ENCODE measurements at regions not wholly inside any gene's neighbourhood (a gene's known extent, or its start where the extent isn't known, plus 50 kb on each side); places are given as distances from the start of the nearest gene placed in this dataset.
"Not testable (repeated sequence)": the region's sequence is repeated elsewhere in the genome, so short reads cannot be mapped to it uniquely, and the experiment has no call there.

DNA sequence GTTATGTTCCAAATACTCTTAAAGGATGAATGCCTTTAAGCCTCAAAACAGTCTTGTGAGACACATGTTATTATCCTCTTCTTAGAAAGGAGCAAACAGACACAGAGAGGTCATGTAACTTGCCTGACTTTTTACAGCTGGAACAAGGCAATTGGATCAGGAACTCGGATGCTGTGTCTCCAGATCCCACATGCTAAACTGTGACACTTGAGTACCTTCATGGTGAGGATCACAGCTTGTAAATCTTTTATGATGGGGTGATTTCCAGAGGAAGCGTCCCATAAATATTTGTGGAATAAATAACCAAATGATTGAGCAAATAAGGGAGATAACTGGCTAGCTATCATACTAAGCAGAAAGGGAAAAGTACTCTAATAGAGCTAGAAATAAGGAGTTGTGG lies 171.2 kb downstream of the C11orf91 start:
- Histone ChIP-seq H3K9me3 (ENCODE audit: control extremely low read depth in 1 of 3, control insufficient read depth in 2 of 3, insufficient read depth in 1 of 3, low read length in 2 of 3) (peaks cover 0 to 15% (median 8%) of the 10 kb centered on the region in 3 donors), H2AFZ (ENCODE audit: insufficient read depth, low read depth, low read length, poor library complexity, severe bottlenecking) (no peak overlapping the region), H3K36me3 (replicated peaks in 1 of 2; ENCODE audit: control extremely low read depth in 1 of 2, control insufficient read depth in 1 of 2, extremely low read depth in 1 of 2, insufficient read depth in 2 of 2, low read length in 1 of 2) (no peaks in the 10 kb centered on the region), H3K9ac (ENCODE audit: low read length) (no peak overlapping the region), H3K4me2 (replicated peaks; ENCODE audit: low read depth, low read length, poor library complexity, severe bottlenecking) (no peak overlapping the region), H3K4me1 (ENCODE audit: control insufficient read depth in 2 of 2, insufficient read depth in 2 of 2, low read length in 2 of 2) (no peaks in the 10 kb centered on the region), H3K27me3 (replicated peaks in 1 of 4; ENCODE audit: control extremely low read depth in 1 of 4, control insufficient read depth in 3 of 4, insufficient read depth in 4 of 4, low read length in 3 of 4) (no peaks in the 10 kb centered on the region), H4K20me1 (ENCODE audit: control insufficient read depth, insufficient read depth, low read length, poor library complexity, severe bottlenecking) (no peaks in the 10 kb centered on the region), H3K79me2 (ENCODE audit: control insufficient read depth, insufficient read depth, low read length) (no peaks in the 10 kb centered on the region), H3K27ac (ENCODE audit: low read length in 2 of 2) (no peak overlapping the region), H3K4me3 (ENCODE audit: control extremely low read depth in 1 of 5, extremely low read depth in 1 of 5, insufficient read depth in 1 of 5, low read depth in 2 of 5, low read length in 4 of 5) (no peak overlapping the region)
- DNase-seq (no peak), ATAC-seq (ENCODE audit: low read depth) (no peak)
- intact Hi-C loops (cut with micrococcal nuclease): loop anchor here (5.0 kb wide), 1 partner anchor 167 kb away; no protein-coding TSS in a partner anchor
- TF ChIP-seq EZH2 (IDR thresholded peaks at IDR 0.05; ENCODE audit: borderline replicate concordance, insufficient read depth, low read depth, low read length, poor library complexity, severe bottlenecking): no peak
- TF ChIP-seq CTCF (IDR thresholded peaks at IDR 0.05): no peak
- 63% methylated on average over 1 of the region's 2 CpGs for WGBS (ENCODE audit: insufficient coverage)
- Mint-ChIP-seq H3K27ac (no peak overlapping the region), H3K9me3 (ENCODE audit: insufficient read depth) (peaks cover 3% of the 10 kb centered on the region), H3K4me1 (no peaks in the 10 kb centered on the region), H3K4me3 (no peak overlapping the region), H3K27me3 (peaks cover 24% of the 10 kb centered on the region)
- ChIA-PET POLR2A (no interaction called here), CTCF (no interaction called here)

GRCh38 chr11:33527738-33528137 lies 172.9 kb downstream of the C11orf91 start:
- H3K27ac Mint-ChIP-seq; H2AFZ ChIP-seq (ENCODE audit: insufficient read depth, low read depth, low read length, poor library complexity, severe bottlenecking); CTCF ChIA-PET; H3K4me3 ChIP-seq (ENCODE audit: control extremely low read depth in 1 of 5, extremely low read depth in 1 of 5, insufficient read depth in 1 of 5, low read depth in 2 of 5, low read length in 4 of 5); DNase-seq; H3K4me3 Mint-ChIP-seq; H3K9me3 Mint-ChIP-seq (ENCODE audit: insufficient read depth); H4K20me1 ChIP-seq (ENCODE audit: control insufficient read depth, insufficient read depth, low read length, poor library complexity, severe bottlenecking); POLR2A ChIA-PET; H3K9ac ChIP-seq (ENCODE audit: low read length); H3K79me2 ChIP-seq (ENCODE audit: control insufficient read depth, insufficient read depth, low read length); H3K4me1 ChIP-seq (ENCODE audit: control insufficient read depth in 2 of 2, insufficient read depth in 2 of 2, low read length in 2 of 2); H3K36me3 ChIP-seq (replicated peaks in 1 of 2; ENCODE audit: control extremely low read depth in 1 of 2, control insufficient read depth in 1 of 2, extremely low read depth in 1 of 2, insufficient read depth in 2 of 2, low read length in 1 of 2); H3K27me3 ChIP-seq (replicated peaks in 1 of 4; ENCODE audit: control extremely low read depth in 1 of 4, control insufficient read depth in 3 of 4, insufficient read depth in 4 of 4, low read length in 3 of 4); H3K4me1 Mint-ChIP-seq; H3K27ac ChIP-seq (ENCODE audit: low read length in 2 of 2); H3K4me2 ChIP-seq (replicated peaks; ENCODE audit: low read depth, low read length, poor library complexity, severe bottlenecking); ATAC-seq (ENCODE audit: low read depth): not testable (repeated sequence)
- no CpG with 5 or more reads among the region's 4 CpGs for WGBS (ENCODE audit: insufficient coverage)
- peaks cover 25% of the 10 kb centered on the region for H3K27me3 Mint-ChIP-seq
- H3K9me3 ChIP-seq (ENCODE audit: control extremely low read depth in 1 of 3, control insufficient read depth in 2 of 3, insufficient read depth in 1 of 3, low read length in 2 of 3): peaks cover 0 to 15% (median 8%) of the 10 kb centered on the region in 3 donors
- intact Hi-C loops (cut with micrococcal nuclease): loop anchor here (5.0 kb wide), 1 partner anchor 165 kb away; no protein-coding TSS in a partner anchor

Data from B cell (primary cell).